Left renal cortex interstitium (tissue), 4 donors: ENCODE measurements at regions not wholly inside any gene's neighbourhood (a gene's known extent, or its start where the extent isn't known, plus 50 kb on each side); places are given as distances from the start of the nearest gene placed in this dataset.

ENCODE experiments used
- DNase-seq, 4 donors: peaks; one replicate each; pipeline ENCODE4 v3.0.0-alpha.2; 2013; ENCODE audit warnings: low read depth in 4 of 4, low spot score in 2 of 4, missing footprints in 1 of 4

DNA sequence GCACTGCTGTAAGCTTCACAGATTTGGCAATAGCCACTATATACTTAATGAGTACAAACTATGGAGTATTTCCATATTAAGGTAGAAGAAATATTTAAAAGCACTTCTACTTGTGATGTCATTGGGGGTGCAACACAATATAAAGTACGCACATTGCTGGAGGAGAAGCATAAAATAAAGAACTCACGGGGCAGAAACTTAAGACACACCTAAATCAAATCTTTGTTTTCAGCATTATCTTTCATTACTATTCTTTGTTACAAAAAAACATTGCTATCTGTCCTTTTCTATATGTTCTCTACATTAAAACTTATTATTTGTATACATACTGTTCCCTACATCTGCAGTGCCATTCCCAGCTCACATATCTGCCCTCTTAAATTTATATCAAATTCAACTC is 93.3 kb upstream of the VPREB1 start:
- no peak for DNase-seq

DNA sequence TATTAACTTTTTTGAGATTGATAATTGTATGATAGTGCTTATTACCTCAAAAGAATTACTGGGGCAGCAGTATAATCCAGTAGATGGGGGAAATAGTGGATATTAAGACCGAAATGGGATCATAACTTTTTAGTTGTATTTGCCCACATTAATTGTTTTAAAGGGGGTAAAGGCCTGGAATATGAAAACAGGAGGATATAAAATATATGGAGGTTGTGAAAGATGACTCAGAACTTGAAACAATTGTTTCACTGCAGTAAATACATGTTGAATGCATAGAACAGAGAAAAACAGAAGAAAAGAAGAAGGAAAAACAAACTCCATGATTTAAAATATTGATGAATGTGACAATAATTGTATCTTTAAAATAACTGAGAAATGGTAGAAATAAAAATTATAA is 94.1 kb upstream of the VPREB1 start:
- no peak for DNase-seq

DNA sequence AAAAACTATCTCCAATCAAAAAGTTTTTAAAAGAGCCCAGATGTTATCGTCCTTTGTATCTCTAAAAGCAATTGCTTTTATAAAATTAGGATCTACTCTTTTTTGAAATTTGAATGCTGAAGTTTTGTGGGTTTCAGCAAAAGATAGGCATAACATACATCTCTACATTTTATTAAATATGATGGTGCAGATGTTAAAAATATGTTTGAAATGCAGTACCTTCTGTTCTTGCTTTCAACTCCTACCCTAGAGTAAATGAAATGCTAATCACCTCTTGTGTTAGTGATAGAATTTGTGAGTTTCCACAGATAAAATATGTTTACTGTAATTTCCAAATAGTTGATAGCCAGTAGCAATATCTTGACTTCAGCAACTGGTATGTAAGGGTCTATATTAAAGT is 95.7 kb upstream of the VPREB1 start:
- no peak for DNase-seq

DNA sequence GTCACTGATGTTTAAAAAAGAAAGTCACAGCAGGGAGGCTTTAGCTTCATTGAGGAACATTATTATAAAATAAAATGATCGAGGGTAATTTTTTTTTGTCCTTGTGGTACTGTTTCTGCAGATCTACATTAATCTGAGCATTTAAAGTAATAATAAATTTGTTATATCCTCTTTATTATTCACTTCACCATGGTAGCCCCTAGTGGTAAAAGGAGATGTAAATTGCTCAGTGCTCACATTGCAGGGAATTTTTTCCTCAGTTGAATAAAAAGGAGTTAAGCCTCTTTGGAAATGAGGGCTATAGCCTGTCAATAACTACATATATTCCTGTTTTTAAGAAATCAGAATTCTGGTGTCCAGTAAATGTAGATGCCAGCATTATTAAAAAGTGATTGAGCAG is 99.7 kb upstream of the VPREB1 start:
- DNase-seq: no peak

DNA sequence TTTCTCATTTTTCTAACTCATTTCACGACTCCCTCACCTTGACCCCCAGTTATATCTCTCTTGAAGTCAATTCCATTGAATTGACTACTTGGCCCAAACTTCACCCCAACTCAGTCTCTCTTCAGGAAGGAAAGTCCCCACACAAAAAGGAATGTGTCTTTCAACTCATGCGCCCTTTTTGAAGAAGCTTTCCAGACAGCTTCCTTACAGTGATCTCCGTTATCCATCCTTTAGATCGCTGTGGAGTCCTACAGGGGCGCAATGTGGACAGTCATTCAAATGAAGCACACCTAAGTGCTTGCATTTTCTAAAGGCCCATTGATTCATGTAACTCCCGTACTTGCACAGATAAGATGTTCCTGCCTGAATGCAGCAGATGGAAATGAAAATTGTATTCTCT is 101.1 kb upstream of the VPREB1 start:
- no peak for DNase-seq

DNA sequence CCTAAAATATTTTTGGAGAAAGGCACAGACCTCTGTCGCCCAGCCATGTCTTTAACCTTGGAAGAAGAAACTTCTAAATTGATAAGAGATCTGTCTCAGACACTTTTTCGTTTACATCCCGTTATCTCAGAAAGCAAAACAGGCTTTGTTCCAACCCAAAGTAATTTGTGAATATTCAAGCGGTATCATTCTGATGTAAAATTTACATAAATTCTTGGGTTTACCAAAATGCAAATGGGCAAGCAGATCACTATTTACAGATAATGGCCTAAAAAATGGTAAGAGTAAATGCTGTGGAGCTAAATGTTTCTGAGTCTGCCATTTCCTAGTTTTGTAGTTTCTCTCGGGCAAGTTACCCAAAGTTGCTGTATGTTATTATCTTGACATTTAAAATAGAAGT is 101.9 kb upstream of the VPREB1 start:
- DNase-seq: no peak

DNA sequence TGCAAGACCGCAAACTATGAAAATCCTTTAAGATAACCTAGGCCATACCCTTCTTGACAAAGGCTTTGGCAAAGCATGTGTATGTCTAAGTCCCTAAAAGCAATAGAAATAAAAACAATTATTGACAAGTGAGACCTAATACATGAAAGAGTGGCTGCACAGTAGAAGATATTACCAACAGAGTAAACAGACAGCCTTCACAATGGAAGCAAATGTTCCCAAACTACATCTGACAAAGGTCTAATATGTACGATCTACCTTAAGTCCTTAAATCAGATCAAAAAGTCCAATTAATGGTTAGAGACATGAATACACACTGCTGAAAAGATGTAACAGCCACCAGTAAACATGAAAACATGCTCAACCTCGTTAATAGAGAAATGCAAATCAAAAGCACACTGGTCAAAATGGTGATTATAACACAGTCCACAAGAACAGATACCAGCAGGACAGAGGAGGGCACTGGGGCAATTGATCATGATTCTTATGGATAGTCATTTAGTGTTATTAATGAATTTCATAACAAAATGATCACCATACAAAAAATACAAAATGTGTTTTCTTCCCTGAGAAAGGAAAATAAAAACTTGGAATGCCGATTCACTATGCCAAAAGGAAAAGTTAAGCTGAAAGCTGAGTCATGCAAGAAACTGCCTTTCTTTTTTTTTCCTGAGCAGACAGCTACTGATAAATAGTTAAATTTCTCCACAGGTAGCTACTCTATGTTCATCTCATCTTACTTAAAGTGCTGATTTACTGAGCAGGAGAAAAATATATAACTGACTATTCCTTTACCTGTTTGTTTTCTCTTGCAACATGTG is 102.6 kb upstream of the VPREB1 start:
- DNase-seq: no peak

DNA sequence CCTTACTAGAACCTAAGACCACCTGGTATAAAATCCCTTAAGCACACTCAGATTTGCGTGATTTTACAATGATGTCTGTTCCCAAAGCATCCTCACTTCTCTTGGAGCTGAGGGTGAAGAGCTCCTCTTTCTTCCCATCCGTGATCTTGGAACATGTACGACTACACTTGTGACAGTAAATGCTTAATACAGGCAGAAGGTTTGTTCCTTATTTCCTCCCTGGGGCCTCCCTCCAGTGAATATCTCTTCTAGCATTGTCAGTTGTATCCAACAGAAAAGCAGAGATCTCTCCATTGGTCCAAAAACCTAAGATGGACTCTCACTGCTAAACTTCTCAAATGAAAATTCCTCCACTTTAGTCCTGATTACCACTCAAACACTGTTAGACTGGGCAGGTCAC is 103.6 kb upstream of the VPREB1 start:
- DNase-seq: no peak

DNA sequence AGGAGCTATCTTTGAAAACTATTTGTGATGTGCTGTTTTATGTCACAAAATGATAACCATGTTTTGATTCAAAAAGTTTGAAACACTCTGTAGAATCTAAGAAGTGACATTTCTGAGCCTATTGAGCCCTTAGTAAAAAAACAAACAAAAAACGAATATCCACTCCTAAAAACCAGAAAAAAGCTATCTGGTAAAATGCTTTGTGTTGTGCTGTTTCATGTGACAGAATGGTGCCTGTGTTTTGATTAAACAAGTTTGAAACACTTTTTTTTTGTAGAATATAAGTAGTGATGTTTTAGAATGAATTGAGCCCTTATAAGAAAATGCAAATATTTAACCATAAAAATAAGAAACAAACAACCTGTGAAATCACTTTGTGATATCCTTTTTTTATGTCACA is 105.2 kb upstream of the VPREB1 start:
- DNase-seq: no peak

DNA sequence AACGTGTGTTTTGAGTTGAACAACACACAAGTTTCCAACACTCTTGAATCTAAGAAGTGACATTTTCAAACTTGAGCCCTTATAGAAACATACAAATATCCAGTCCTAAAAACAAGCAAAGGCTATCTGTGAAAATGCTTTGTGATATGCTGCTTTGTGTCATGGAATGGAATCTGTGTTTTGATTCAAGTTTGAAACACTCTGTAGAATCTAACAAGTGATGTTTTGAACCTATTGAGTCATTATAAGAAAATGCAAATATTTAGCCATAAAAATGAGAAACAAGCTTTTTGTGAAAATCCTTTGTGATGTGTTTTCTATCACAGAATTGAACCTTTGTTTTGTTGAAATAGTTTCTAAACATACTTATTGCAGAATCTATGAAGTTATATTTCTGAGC is 105.7 kb upstream of the VPREB1 start:
- no peak for DNase-seq

DNA sequence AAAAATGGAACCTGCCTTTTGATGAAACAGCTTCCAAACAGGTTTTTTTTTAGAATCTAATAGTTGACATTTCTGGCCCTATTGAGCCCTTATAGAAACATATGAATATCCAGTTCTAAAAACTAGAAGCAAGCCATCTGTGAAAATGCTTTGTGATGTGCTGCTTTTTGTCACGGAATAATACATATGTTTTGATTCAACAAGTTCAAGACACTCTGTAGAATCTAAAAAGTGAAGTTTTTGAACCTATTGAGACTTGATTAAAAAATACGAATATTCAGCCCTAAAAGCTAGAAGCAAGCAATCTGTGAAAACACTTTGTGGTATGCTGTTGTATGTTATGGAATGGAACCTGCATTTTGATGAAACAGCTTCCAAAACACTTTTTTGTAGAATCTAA is 106.7 kb upstream of the VPREB1 start:
- DNase-seq: no peak

DNA sequence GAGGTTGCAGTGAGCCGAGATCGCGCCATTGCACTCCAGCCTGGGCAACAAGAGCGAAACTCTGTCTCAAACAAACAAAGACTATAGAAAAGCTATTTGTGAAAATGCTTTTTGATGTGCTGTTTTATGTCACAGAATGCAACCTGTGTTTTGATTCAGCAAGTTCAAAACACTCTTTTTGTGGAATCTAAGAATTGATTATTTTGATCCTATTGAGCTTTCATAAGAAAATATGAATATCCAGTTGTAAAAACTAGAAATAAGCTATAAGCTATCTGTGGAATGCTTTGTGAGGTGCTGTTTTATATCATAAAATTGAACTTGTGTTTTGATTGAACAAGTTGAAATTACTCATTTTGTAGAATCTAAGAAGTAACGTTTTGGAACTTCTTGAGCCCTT is 110.7 kb upstream of the VPREB1 start:
- DNase-seq: no peak

DNA sequence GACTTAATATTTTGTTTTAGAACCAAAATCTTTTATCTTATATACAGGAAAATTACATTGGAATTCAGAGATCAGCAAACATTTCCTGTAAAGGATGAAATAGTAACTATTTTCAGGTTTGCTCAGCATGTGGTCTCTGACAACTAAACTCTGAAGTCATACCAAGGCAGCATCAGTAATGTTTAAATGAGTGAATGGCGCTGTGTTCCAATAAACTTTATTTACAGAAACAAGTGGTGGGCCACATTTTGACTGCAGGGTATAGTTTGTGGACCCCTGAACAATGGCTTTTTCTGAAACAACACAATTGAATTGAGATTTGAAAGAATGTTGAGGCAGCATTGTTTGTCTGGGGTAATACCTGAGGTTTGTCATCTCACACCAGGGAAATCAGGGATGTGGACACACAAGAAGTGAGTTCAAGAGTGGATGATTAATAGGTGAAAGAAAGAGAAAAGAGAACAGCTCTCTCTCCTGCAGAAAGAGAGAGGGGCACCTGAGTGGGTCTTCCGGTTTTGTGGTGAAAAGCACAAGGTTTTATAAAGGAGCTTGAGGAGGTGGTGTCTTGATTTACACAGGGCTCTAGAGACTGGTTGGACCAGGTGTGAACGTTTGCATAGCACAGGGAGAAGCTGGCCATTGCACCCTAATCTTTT is 113.5 kb upstream of the VPREB1 start:
- DNase-seq: no peak

DNA sequence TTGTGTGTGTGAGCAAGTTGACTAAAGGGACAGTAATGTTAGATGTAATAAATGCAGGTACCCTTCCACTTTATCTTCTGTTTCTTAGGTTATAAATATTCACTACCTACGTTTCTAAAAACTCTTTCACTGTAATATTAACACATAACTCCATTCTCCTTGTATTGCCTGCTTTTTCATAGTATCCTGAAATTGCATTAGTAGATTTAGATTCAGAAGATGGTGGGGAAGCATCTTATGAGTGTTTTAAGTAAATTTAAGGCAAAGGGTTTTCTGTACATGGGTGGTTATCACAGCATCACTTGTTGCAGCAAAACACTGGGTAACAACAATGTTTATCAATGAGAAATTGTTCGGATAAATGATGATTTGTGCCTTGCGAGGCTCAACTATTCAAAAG is 115.2 kb upstream of the VPREB1 start:
- no peak for DNase-seq

DNA sequence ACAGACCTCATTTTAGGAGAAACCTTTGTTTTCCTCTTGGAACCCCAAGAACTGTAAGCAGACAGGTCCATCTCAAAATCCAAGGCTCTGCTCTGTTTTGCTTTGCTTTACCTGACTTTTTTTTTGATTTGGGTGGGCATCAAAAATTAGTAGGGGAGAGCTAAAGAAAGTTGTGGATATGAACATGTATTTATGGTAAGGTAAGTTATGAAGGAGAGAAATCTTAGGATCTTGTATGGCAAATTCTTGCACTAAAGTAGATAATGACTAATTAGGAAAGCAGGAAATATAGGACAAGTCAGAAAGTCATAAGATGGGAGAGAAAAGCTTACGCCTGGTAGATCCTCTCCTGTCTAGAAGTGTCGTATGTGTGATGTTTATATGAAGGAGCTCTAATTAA is 116.1 kb upstream of the VPREB1 start:
- no peak for DNase-seq

DNA sequence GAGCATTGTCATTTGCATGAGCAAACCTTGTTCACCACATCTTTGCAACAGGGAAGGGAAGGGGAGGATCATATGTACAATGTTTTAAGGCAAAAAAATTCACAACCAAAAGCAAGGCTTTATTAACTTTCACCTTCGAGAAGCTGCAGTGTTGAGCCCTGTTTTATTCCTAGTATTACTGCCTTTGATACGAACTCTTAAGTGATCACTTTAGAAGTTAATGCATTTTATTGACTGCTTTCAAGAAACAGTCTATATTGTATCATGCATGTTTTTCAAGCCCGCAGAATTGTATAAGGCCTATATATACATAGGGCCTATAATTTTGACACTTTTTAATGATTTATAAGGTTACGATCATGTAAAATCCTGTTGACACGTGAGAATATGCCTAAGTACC is 117.5 kb upstream of the VPREB1 start:
- no peak for DNase-seq

DNA sequence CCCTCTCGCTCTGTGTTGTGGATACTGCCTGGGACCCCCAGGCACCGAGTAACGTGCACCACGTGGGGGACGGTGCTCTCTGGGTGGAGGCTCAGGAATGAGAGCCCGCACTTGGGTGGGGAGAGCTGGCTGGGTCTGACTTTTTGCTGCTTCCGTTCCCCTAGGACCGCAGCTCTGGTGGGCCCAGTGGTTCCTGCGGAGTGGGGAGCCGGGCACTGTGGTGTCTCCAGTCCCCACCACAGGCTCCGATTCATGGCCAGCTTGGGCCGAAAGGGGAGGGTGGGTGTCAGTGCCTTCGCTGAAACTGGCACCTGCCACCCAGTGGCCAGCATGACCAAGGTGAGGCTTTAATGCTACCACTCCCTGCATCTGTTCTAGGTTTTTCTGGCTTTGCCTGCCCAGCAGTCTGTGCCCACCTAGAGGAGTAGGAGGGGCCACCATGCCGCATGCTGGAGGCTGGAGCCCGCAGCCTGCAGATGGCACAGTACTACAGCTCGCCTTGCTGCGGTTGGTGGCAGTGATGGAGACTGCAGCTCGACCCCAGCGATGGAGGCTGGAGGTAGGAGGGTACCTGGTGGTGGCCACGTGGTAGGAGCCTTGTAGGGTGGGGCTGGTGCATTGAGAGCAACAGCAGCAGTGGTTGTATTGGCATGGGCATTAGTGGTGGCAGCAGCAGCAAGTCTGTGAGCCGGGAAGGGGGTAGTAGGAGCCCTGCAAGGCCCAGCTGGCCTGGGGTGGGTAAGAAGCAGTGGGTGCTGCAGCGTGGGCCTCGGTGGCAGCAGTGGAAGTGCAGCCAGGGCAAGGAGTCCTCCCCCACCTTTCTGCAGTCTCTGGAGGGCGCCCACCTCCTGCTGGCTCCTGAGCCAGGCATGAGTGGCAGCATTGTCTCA is 118.8 kb upstream of the VPREB1 start:
- DNase-seq: no peak

DNA sequence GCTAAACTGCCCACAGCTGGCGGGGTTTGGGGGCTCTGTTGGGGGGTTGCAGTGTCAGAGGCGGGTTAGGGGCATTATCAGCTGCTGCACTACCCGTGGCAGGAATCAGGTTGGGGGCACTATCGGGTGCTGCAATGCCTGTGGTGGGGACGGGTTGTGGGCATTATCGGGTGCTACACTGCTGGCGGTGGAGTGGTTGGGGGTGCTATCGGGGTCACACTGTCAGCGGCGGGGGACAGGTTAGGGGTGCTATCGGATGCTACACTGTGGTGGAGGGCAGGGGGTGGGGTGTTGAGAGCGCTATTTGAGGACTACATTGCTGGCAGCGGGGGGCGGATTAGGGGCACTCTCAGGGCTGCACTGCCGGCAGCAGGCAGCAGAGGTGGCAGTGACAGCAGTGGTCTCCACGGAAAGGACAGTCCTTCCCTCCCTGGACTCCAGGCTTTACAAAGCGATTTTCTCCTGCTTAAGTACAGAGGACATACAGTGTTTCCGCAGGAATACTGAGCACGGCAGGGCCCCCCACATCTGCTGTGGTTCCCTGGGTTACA is 119.5 kb upstream of the VPREB1 start:
- no peak for DNase-seq

DNA sequence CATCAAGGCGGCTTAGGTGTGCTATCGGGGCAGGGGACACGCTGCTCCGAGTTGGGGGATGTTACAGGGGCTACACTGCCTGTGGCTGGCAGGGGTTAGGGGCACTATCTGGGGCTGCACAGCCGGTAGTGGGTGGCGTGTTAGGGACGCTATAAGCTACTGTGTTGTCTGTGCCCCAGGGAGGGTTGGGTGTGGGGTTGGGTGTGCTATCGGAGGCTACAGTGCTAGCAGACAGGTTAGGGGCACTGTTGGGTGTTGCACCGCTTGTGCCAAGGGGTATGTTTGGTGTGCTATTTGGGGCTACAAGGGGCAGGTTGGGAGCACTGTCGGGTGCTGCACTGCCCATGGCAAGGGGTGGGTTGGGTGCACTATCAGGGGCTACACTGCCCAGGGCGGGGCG is 120.2 kb upstream of the VPREB1 start:
- DNase-seq: no peak

DNA sequence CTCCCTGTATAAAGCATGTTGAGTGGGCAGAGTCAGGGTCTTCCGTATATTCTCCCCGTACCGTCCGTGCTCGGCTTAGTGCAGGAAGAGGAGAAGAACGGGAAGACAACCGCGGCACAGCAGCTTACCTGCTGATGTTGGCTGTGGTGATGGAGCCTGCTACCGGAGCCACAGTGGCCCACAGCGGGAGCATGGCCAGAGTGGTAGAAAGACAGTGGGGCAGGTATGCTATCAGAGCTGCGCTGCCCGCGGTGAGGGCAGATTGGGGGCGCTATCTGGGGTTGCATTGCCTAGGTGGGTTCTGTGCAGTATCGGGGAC is 120.7 kb upstream of the VPREB1 start:
- DNase-seq: no peak
